ENCODE measurements at regions not wholly inside any gene's neighbourhood (a gene's known extent, or its start where the extent isn't known, plus 50 kb on each side); places are given as distances from the start of the nearest gene placed in this dataset.

DNA sequence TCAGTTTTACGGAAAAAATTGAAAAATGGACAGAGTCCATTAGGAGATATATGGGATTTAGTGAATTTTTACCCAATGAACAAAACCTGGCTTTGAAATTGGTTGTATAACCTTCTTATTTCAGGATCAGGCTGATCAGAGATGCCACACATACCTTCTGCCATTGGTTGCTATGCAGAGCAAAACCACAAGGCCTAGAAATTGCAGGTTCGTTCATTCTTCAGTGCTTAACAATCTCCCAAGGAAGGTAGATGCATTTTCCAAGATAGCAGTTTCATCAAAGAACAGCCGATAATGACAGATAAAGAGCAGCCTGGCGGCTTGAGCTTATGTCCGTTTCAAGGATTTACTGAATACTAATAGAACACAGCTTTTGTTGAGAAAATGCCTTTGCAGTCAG, 868.8 kb downstream of the EPHA4 start (continued):
- TF ChIP-seq ZNF425 (CRISPR knock-in tag; conservative IDR thresholded peaks at IDR 0.05) (no peak), FOXP1 (CRISPR knock-in tag; IDR thresholded peaks at IDR 0.05; ENCODE audit: borderline replicate concordance) (no peak), TEAD4 (CRISPR knock-in tag; IDR thresholded peaks at IDR 0.05) (no peak), CDX4 (CRISPR knock-in tag; IDR thresholded peaks at IDR 0.05; ENCODE audit: borderline replicate concordance) (no peak), NR1H2 (CRISPR knock-in tag; IDR thresholded peaks at IDR 0.05) (no peak), ESRRA (CRISPR knock-in tag; IDR thresholded peaks at IDR 0.05; ENCODE audit: borderline replicate concordance) (no peak), ZBTB21 (CRISPR knock-in tag; IDR thresholded peaks at IDR 0.05; ENCODE audit: borderline replicate concordance) (no peak), FOXK1 (CRISPR knock-in tag; IDR thresholded peaks at IDR 0.05) (no peak), SOX15 (CRISPR knock-in tag; IDR thresholded peaks at IDR 0.05) (no peak)
- TF ChIP-seq, protein P1, sequence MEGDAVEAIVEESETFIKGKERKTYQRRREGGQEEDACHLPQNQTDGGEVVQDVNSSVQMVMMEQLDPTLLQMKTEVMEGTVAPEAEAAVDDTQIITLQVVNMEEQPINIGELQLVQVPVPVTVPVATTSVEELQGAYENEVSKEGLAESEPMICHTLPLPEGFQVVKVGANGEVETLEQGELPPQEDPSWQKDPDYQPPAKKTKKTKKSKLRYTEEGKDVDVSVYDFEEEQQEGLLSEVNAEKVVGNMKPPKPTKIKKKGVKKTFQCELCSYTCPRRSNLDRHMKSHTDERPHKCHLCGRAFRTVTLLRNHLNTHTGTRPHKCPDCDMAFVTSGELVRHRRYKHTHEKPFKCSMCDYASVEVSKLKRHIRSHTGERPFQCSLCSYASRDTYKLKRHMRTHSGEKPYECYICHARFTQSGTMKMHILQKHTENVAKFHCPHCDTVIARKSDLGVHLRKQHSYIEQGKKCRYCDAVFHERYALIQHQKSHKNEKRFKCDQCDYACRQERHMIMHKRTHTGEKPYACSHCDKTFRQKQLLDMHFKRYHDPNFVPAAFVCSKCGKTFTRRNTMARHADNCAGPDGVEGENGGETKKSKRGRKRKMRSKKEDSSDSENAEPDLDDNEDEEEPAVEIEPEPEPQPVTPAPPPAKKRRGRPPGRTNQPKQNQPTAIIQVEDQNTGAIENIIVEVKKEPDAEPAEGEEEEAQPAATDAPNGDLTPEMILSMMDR (IDR thresholded peaks at IDR 0.05): no peak
- TF ChIP-seq, protein P2, sequence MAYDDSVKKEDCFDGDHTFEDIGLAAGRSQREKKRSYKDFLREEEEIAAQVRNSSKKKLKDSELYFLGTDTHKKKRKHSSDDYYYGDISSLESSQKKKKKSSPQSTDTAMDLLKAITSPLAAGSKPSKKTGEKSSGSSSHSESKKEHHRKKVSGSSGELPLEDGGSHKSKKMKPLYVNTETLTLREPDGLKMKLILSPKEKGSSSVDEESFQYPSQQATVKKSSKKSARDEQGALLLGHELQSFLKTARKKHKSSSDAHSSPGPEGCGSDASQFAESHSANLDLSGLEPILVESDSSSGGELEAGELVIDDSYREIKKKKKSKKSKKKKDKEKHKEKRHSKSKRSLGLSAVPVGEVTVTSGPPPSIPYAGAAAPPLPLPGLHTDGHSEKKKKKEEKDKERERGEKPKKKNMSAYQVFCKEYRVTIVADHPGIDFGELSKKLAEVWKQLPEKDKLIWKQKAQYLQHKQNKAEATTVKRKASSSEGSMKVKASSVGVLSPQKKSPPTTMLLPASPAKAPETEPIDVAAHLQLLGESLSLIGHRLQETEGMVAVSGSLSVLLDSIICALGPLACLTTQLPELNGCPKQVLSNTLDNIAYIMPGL (CRISPR knock-in tag; IDR thresholded peaks at IDR 0.05): no peak

- Mint-ChIP-seq H3K36me3 (peaks cover 13% of the 10 kb centered on the region), H3K27ac (no peak overlapping the region), H3K4me3 (no peak overlapping the region), H3K9me3 (peaks cover 16% of the 10 kb centered on the region), H3K4me1 (peaks cover 8% of the 10 kb centered on the region), H3K27me3 (ENCODE audit: low read depth) (no peaks in the 10 kb centered on the region)
- ChIA-PET POLR2A (no interaction called here), CTCF (no interaction called here)
- DNase-seq (ENCODE audit: low spot score) (no peak), ATAC-seq (no peak)
- TF ChIP-seq GABPB1 (CRISPR knock-in tag; IDR thresholded peaks at IDR 0.05): no peak
- TF ChIP-seq, protein P3, sequence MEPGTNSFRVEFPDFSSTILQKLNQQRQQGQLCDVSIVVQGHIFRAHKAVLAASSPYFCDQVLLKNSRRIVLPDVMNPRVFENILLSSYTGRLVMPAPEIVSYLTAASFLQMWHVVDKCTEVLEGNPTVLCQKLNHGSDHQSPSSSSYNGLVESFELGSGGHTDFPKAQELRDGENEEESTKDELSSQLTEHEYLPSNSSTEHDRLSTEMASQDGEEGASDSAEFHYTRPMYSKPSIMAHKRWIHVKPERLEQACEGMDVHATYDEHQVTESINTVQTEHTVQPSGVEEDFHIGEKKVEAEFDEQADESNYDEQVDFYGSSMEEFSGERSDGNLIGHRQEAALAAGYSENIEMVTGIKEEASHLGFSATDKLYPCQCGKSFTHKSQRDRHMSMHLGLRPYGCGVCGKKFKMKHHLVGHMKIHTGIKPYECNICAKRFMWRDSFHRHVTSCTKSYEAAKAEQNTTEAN (CRISPR knock-in tag; IDR thresholded peaks at IDR 0.05): no peak
- TF ChIP-seq, protein P4, sequence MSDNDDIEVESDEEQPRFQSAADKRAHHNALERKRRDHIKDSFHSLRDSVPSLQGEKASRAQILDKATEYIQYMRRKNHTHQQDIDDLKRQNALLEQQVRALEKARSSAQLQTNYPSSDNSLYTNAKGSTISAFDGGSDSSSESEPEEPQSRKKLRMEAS (CRISPR knock-in tag; IDR thresholded peaks at IDR 0.05): no peak
- TF ChIP-seq ZNF121 (CRISPR knock-in tag; IDR thresholded peaks at IDR 0.05): no peak
- TF ChIP-seq, protein P5, sequence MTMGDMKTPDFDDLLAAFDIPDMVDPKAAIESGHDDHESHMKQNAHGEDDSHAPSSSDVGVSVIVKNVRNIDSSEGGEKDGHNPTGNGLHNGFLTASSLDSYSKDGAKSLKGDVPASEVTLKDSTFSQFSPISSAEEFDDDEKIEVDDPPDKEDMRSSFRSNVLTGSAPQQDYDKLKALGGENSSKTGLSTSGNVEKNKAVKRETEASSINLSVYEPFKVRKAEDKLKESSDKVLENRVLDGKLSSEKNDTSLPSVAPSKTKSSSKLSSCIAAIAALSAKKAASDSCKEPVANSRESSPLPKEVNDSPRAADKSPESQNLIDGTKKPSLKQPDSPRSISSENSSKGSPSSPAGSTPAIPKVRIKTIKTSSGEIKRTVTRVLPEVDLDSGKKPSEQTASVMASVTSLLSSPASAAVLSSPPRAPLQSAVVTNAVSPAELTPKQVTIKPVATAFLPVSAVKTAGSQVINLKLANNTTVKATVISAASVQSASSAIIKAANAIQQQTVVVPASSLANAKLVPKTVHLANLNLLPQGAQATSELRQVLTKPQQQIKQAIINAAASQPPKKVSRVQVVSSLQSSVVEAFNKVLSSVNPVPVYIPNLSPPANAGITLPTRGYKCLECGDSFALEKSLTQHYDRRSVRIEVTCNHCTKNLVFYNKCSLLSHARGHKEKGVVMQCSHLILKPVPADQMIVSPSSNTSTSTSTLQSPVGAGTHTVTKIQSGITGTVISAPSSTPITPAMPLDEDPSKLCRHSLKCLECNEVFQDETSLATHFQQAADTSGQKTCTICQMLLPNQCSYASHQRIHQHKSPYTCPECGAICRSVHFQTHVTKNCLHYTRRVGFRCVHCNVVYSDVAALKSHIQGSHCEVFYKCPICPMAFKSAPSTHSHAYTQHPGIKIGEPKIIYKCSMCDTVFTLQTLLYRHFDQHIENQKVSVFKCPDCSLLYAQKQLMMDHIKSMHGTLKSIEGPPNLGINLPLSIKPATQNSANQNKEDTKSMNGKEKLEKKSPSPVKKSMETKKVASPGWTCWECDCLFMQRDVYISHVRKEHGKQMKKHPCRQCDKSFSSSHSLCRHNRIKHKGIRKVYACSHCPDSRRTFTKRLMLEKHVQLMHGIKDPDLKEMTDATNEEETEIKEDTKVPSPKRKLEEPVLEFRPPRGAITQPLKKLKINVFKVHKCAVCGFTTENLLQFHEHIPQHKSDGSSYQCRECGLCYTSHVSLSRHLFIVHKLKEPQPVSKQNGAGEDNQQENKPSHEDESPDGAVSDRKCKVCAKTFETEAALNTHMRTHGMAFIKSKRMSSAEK (CRISPR knock-in tag; IDR thresholded peaks at IDR 0.05; ENCODE audit: borderline replicate concordance): no peak
- no peak for TF ChIP-seq ZNF138 (CRISPR knock-in tag; conservative IDR thresholded peaks at IDR 0.05)
- TF ChIP-seq GTF2I (CRISPR knock-in tag; conservative IDR thresholded peaks at IDR 0.05): no peak
- TF ChIP-seq ZNF423 (CRISPR knock-in tag; IDR thresholded peaks at IDR 0.05): no peak
- TF ChIP-seq NFYB (CRISPR knock-in tag; conservative IDR thresholded peaks at IDR 0.05; ENCODE audit: low read depth): no peak
- no peak for TF ChIP-seq AFF4 (CRISPR knock-in tag; IDR thresholded peaks at IDR 0.05; ENCODE audit: borderline replicate concordance)
These were observed 868.0 kb downstream of the EPHA4 start for GRCh38 chr2:220704081-220704480.

Measured in WTC11 (cell line).